ENCODE measurements at regions not wholly inside any gene's neighbourhood (a gene's known extent, or its start where the extent isn't known, plus 50 kb on each side); places are given as distances from the start of the nearest gene placed in this dataset.

- TF ChIP-seq POLR2A (IDR thresholded peaks at IDR 0.05; ENCODE audit: low read length) (no peak), GATA1 (IDR thresholded peaks at IDR 0.05; ENCODE audit: low read depth, low read length) (no peak)
Observed at GRCh38 chr21:35674091-35674671, 386.1 kb downstream of the SETD4 start.

Data from erythroblast (primary cell).